ENCODE measurements at regions not wholly inside any gene's neighbourhood (a gene's known extent, or its start where the extent isn't known, plus 50 kb on each side); places are given as distances from the start of the nearest gene placed in this dataset.
A peak's percentile ranks its signal among the peaks of the same experiment; 100 is the strongest.

- Histone ChIP-seq H3K27me3 (ENCODE audit: control insufficient read depth, insufficient read depth, low read length) (peaks cover 86% of the 10 kb centered on the region), H4K20me1 (ENCODE audit: insufficient read depth, low read length) (no peaks in the 10 kb centered on the region; the same call in 1 of the 2 replicates), H3K4ac (ENCODE audit: low read depth, low read length) (no peak overlapping the region), H3K18ac (ENCODE audit: low read depth, low read length) (no peak overlapping the region), H3K4me3 (ENCODE audit: insufficient read depth, low read depth, low read length) (peak overlapping the region; percentile 13), H3K9me1 (ENCODE audit: insufficient read depth, low read length) (no peaks in the 10 kb centered on the region), H2BK5ac (ENCODE audit: low read depth, low read length, poor library complexity, severe bottlenecking) (no peak overlapping the region), H2BK20ac (ENCODE audit: low read depth, low read length) (no peak overlapping the region), H3K23ac (ENCODE audit: low read depth, low read length) (peak overlapping the region; percentile 60; the same call in 1 of the 2 replicates), H3K9ac (ENCODE audit: low read depth, low read length) (no peak overlapping the region), H4K91ac (ENCODE audit: insufficient read depth, low read depth, low read length) (no peak overlapping the region), H3K4me2 (ENCODE audit: low read depth, low read length) (peak overlapping the region; percentile 71), H4K8ac (ENCODE audit: low read depth in 2 of 2, low read length in 2 of 2) (no peak overlapping the region), H3K27ac (ENCODE audit: insufficient read depth, low read length) (no peak overlapping the region; the same call in 1 of the 2 replicates), H3K14ac (replicated peaks; ENCODE audit: low read depth, low read length) (no peak overlapping the region), H2BK120ac (ENCODE audit: low read depth, low read length) (no peak overlapping the region), H3K4me1 (ENCODE audit: control insufficient read depth, insufficient read depth, low read length) (peaks cover 4% of the 10 kb centered on the region; the same call in 1 of the 2 replicates), H2AK5ac (ENCODE audit: low read depth, low read length) (no peak overlapping the region), H3K36me3 (ENCODE audit: control insufficient read depth, insufficient read depth, low read length) (no peaks in the 10 kb centered on the region), H2AK9ac (replicated peaks; ENCODE audit: low read depth, low read length, poor library complexity) (no peak overlapping the region), H3K9me3 (ENCODE audit: control insufficient read depth, insufficient read depth, low read length) (no peaks in the 10 kb centered on the region), H2AFZ (replicated peaks; ENCODE audit: low read length, poor library complexity) (peak overlapping the region; percentile 74), H3K56ac (ENCODE audit: extremely low read depth, insufficient read depth, low read length) (no peak overlapping the region), H4K5ac (ENCODE audit: low read depth, low read length) (no peak overlapping the region), H3K79me1 (ENCODE audit: low read depth in 1 of 2, low read length in 2 of 2) (no peaks in the 10 kb centered on the region), H2BK15ac (ENCODE audit: low read depth, low read length) (no peak overlapping the region)
- dilution Hi-C loops (cut with HindIII; ENCODE audit: low sequenced_read_pairs, unreplicated experiment), result no loop called here
- ChIA-PET POLR2A (ENCODE audit: unreplicated experiment) (no interaction called here), CTCF (interaction anchor here (0.6 to 1.3 kb wide), 2 partner anchors 200 to 208 kb away, joined by 3 read pairs; no protein-coding TSS in a partner anchor)
- no TSS peak for BruUV-seq (replicated peaks)
- no peak for DNase-seq
- WGBS, 2 experiments (ENCODE audit: extremely low coverage in 2 of 2, insufficient read length in 1 of 2), result 7% methylated on average over 20 of the region's 54 CpGs; no CpG with 5 or more reads in 1 of the 2 experiments
- intact Hi-C loops (cut with micrococcal nuclease), result loop anchor here (5.0 kb wide), 2 partner anchors 91 to 151 kb away; no protein-coding TSS in a partner anchor
- in situ Hi-C loops (cut with MboI; ENCODE audit: low sequenced_read_pairs), result no loop called here
- ATAC-seq (ENCODE audit: low read depth), result peak; percentile 42
- peak; percentile 16; the same call in 1 of the 2 replicates for TF ChIP-seq CTCF (conservative IDR thresholded peaks at IDR 0.05; ENCODE audit: low read depth, low read length)
- peak; percentile 26; the same call in 1 of the 2 replicates for TF ChIP-seq RAD21 (IDR thresholded peaks at IDR 0.05; ENCODE audit: low read length)
- TF ChIP-seq MAZ (IDR thresholded peaks at IDR 0.05; ENCODE audit: borderline replicate concordance, low read depth, low read length), result peak; percentile 13; the same call in 1 of the 2 replicates
- TF ChIP-seq USF2 (IDR thresholded peaks at IDR 0.05; ENCODE audit: low read depth, low read length), result no peak
These were observed 105.3 kb upstream of the E2F8 start for GRCh38 chr11:19345848-19346681.
